H9 (cell line): ENCODE measurements at regions not wholly inside any gene's neighbourhood (a gene's known extent, or its start where the extent isn't known, plus 50 kb on each side); places are given as distances from the start of the nearest gene placed in this dataset.

Experiments
- DNase-seq: peaks from one replicate; pipeline ENCODE4 v3.0.0-alpha.2; 2017
- H2AFZ ChIP-seq: one replicate; pipeline ENCODE4 v1.6.1; 2013; ENCODE audit warnings: mild to moderate bottlenecking, low read length, control low read depth, moderate library complexity
- H2AK5ac ChIP-seq: 2 replicates; pipeline ENCODE4 v1.6.1; 2013; ENCODE audit warnings: low read length, control low read depth, mixed read lengths; ENCODE audit not compliant: insufficient read length
- H2BK120ac ChIP-seq: one replicate; pipeline ENCODE4 v1.6.1; 2013; ENCODE audit warnings: low read depth, mild to moderate bottlenecking, low read length, control low read depth, inconsistent platforms; ENCODE audit not compliant: poor library complexity, severe bottlenecking
- H2BK12ac ChIP-seq: 2 replicates; pipeline ENCODE4 v1.6.1; 2013; ENCODE audit warnings: low read length, control low read depth, mixed read lengths, low read depth; ENCODE audit not compliant: insufficient read length
- H2BK15ac ChIP-seq: 2 replicates; pipeline ENCODE4 v1.6.1; 2013; ENCODE audit warnings: low read depth, low read length, control low read depth
- H2BK20ac ChIP-seq: one replicate; pipeline ENCODE4 v1.6.1; 2013; ENCODE audit warnings: low read depth, mild to moderate bottlenecking, low read length, control low read depth, inconsistent platforms; ENCODE audit not compliant: poor library complexity, severe bottlenecking
- H2BK5ac ChIP-seq: 2 replicates; pipeline ENCODE4 v1.6.1; 2013; ENCODE audit warnings: low read length, control low read depth, mixed read lengths; ENCODE audit not compliant: insufficient read length
- H3K14ac ChIP-seq: 2 replicates; pipeline ENCODE4 v1.6.1; 2013; ENCODE audit warnings: low read length, control low read depth; ENCODE audit not compliant: insufficient read depth
- H3K18ac ChIP-seq: 2 replicates; pipeline ENCODE4 v1.6.1; 2013; ENCODE audit warnings: low read depth, mild to moderate bottlenecking, mixed read lengths, low read length, control low read depth; ENCODE audit not compliant: insufficient read length
- H3K23ac ChIP-seq: 2 replicates; pipeline ENCODE4 v1.6.1; 2013; ENCODE audit warnings: low read length, control low read depth, mixed read lengths, low read depth; ENCODE audit not compliant: insufficient read length
- H3K23me2 ChIP-seq: 2 replicates; pipeline ENCODE4 v1.6.1; 2013; ENCODE audit warnings: low read depth, mild to moderate bottlenecking, mixed read lengths, low read length, control low read depth; ENCODE audit not compliant: insufficient read length, poor library complexity, severe bottlenecking
- H3K27ac ChIP-seq: 2 replicates; pipeline ENCODE4 v1.5.1; 2013; ENCODE audit warnings: low read length, control low read depth, mixed read lengths, low read depth; ENCODE audit not compliant: insufficient read length
- H3K27me3 ChIP-seq: 2 replicates; pipeline ENCODE4 v1.6.1; 2013; ENCODE audit warnings: low read length, control low read depth, inconsistent platforms; ENCODE audit not compliant: insufficient read depth
- H3K4ac ChIP-seq: 2 replicates; pipeline ENCODE4 v1.6.1; 2013; ENCODE audit warnings: low read depth, mild to moderate bottlenecking, control low read depth, inconsistent platforms, low read length, moderate library complexity
- H3K4me1 ChIP-seq: 2 replicates; pipeline ENCODE4 v1.6.1; 2013; ENCODE audit warnings: low read length, control low read depth, inconsistent platforms; ENCODE audit not compliant: insufficient read depth
- H3K4me2 ChIP-seq: 2 replicates; pipeline ENCODE4 v1.6.1; 2013; ENCODE audit warnings: low read length, control low read depth, mixed read lengths; ENCODE audit not compliant: insufficient read length, insufficient read depth
- H3K56ac ChIP-seq: 2 replicates; pipeline ENCODE4 v1.6.1; 2013; ENCODE audit warnings: low read depth, mild to moderate bottlenecking, mixed read lengths, low read length, control low read depth; ENCODE audit not compliant: insufficient read length
- H3K79me1 ChIP-seq: 2 replicates; pipeline ENCODE4 v1.6.1; 2013; ENCODE audit warnings: low read depth, mild to moderate bottlenecking, moderate library complexity, low read length, control low read depth, inconsistent platforms; ENCODE audit not compliant: insufficient read depth, poor library complexity, severe bottlenecking
- H3K79me2 ChIP-seq: 2 replicates; pipeline ENCODE4 v1.6.1; 2013; ENCODE audit warnings: low read length, control low read depth, inconsistent platforms; ENCODE audit not compliant: insufficient read depth
- H3K9ac ChIP-seq: 2 replicates; pipeline ENCODE4 v1.6.1; 2013; ENCODE audit warnings: low read length, control low read depth, mixed read lengths; ENCODE audit not compliant: insufficient read length; ENCODE audit errors: extremely low read depth
- H3K9me3 ChIP-seq: one replicate; pipeline ENCODE4 v1.6.1; 2013; ENCODE audit warnings: low read depth, low read length, inconsistent platforms; ENCODE audit not compliant: control insufficient read depth
- H3T11ph ChIP-seq: one replicate; pipeline ENCODE4 v1.6.1; 2013; ENCODE audit warnings: mild to moderate bottlenecking, low read length, control low read depth, inconsistent platforms
- H4K20me1 ChIP-seq: one replicate; pipeline ENCODE4 v1.6.1; 2013; ENCODE audit not compliant: control insufficient read depth, insufficient read length, insufficient read depth
- H4K5ac ChIP-seq: 2 replicates; pipeline ENCODE4 v1.6.1; 2013; ENCODE audit warnings: low read depth, mild to moderate bottlenecking, mixed read lengths, low read length, control low read depth; ENCODE audit not compliant: insufficient read length
- H4K8ac ChIP-seq: replicated peaks from 2 replicates; pipeline ENCODE4 v1.6.1; 2013; ENCODE audit warnings: low read length, control low read depth, mixed read lengths, low read depth; ENCODE audit not compliant: insufficient read length
- H4K91ac ChIP-seq: 2 replicates; pipeline ENCODE4 v1.6.1; 2013; ENCODE audit warnings: low read depth, mild to moderate bottlenecking, moderate library complexity, mixed read lengths, low read length, control low read depth; ENCODE audit not compliant: insufficient read length
- H3K27ac Mint-ChIP-seq, 3 experiments: 2 replicates in 2 of 3; 3 replicates in 1 of 3; pipeline ENCODE4 v1.8.0; 2020 to 2021; ENCODE audit warnings: mixed read lengths in 3 of 3, mild to moderate bottlenecking in 1 of 3, moderate library complexity in 1 of 3
- H3K27me3 Mint-ChIP-seq: 2 replicates; pipeline ENCODE4 v1.8.0; 2021; ENCODE audit warnings: low read depth, mild to moderate bottlenecking, moderate library complexity, mixed read lengths
- H3K36me3 Mint-ChIP-seq, 3 experiments: 2 replicates in 2 of 3; 3 replicates in 1 of 3; pipeline ENCODE4 v1.8.0; 2020 to 2021; ENCODE audit warnings: low read depth in 3 of 3, mixed read lengths in 3 of 3; ENCODE audit not compliant: insufficient read depth in 1 of 3
- H3K4me1 Mint-ChIP-seq, 2 experiments: 2 replicates each; pipeline ENCODE4 v1.8.0; 2020; ENCODE audit warnings: mixed read lengths in 2 of 2
- H3K4me3 Mint-ChIP-seq, 2 experiments: 2 replicates in 1 of 2; 3 replicates in 1 of 2; pipeline ENCODE4 v1.8.0; 2020 to 2021; ENCODE audit warnings: mild to moderate bottlenecking in 2 of 2, mixed read lengths in 2 of 2, moderate library complexity in 1 of 2
- H3K9me3 Mint-ChIP-seq, 2 experiments: 2 replicates in 1 of 2; 3 replicates in 1 of 2; pipeline ENCODE4 v1.8.0; 2020; ENCODE audit warnings: mild to moderate bottlenecking in 2 of 2, mixed read lengths in 2 of 2, moderate library complexity in 1 of 2
- WGBS: extraction: QIAGEN DNeasy Blood & Tissue Kit; methylation state at CpG from one replicate; pipeline ENCODE4 v1.1.7; 2013; ENCODE audit warnings: missing lambda C conversion rate, low lambda C conversion rate, mixed read lengths; ENCODE audit not compliant: insufficient read length; ENCODE audit errors: extremely low coverage; 5-methylcytosine and 5-hydroxymethylcytosine counted together
- TF ChIP-seq, protein P1 (sequence below): fragments of 200-600 bp; sonication (generic); conservative IDR thresholded peaks from 3 replicates; pipeline ENCODE4 v1.8.0; 2021; ENCODE audit warnings: antibody characterized with exemption, mild to moderate bottlenecking

DNA sequence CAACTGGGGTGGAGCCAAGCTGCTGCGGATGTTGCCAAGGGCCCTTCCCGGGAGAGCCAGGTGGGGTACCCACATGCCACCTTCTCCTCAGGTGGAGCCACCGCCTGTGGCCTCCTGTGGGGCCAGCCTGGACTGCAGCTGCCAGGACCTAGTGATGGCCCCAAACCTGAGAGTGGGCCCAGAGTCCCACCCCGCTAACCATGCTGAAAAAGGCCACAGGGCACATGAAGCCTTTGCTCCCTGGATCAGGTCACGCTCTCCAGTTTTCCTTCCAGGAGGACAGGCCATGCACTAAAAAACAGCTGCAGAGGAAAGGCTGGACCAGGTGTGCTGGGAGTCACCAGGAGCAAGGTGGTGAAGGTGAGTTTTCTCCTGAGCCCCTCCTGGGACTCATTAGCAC lies 73.9 kb upstream of the SLC22A16 start:
- no peaks in the 10 kb centered on the region for H4K20me1 ChIP-seq
- no CpG with 5 or more reads among the region's 5 CpGs for WGBS
- no peak overlapping the region for H2BK120ac ChIP-seq
- TF ChIP-seq, protein P1, sequence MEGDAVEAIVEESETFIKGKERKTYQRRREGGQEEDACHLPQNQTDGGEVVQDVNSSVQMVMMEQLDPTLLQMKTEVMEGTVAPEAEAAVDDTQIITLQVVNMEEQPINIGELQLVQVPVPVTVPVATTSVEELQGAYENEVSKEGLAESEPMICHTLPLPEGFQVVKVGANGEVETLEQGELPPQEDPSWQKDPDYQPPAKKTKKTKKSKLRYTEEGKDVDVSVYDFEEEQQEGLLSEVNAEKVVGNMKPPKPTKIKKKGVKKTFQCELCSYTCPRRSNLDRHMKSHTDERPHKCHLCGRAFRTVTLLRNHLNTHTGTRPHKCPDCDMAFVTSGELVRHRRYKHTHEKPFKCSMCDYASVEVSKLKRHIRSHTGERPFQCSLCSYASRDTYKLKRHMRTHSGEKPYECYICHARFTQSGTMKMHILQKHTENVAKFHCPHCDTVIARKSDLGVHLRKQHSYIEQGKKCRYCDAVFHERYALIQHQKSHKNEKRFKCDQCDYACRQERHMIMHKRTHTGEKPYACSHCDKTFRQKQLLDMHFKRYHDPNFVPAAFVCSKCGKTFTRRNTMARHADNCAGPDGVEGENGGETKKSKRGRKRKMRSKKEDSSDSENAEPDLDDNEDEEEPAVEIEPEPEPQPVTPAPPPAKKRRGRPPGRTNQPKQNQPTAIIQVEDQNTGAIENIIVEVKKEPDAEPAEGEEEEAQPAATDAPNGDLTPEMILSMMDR, result no peak
- Mint-ChIP-seq H3K36me3 (peaks cover 0 to 15% (median 7%) of the 10 kb centered on the region in 3 experiments; a peak in 5 of 7 replicates), H3K27me3 (peaks cover 6% of the 10 kb centered on the region), H3K9me3 (peaks cover 25 to 30% of the 10 kb centered on the region in 2 experiments), H3K4me3 (no peak overlapping the region), H3K27ac (peak overlapping the region in 1 of 3 experiments; percentile 59; a peak in 1 of 7 replicates), H3K4me1 (peaks cover 18 to 20% of the 10 kb centered on the region in 2 experiments)
- H3K4me2 ChIP-seq, result no peak overlapping the region
- DNase-seq, result no peak
- no peak overlapping the region for H4K5ac ChIP-seq
- no peak overlapping the region for H2AK5ac ChIP-seq
- H2BK15ac ChIP-seq, result no peak overlapping the region
- H2BK20ac ChIP-seq, result no peak overlapping the region
- no peak overlapping the region for H3K14ac ChIP-seq
- no peak overlapping the region for H2AFZ ChIP-seq
- no peak overlapping the region for H4K8ac ChIP-seq
- no peaks in the 10 kb centered on the region for H3K27me3 ChIP-seq
- no peak overlapping the region for H3K23ac ChIP-seq
- no peak overlapping the region for H3K18ac ChIP-seq
- H3K9me3 ChIP-seq, result no peaks in the 10 kb centered on the region
- H3K56ac ChIP-seq, result no peak overlapping the region
- H3K27ac ChIP-seq, result no peak overlapping the region
- H3T11ph ChIP-seq, result no peak overlapping the region
- H3K4ac ChIP-seq, result no peak overlapping the region
- H3K23me2 ChIP-seq, result no peaks in the 10 kb centered on the region
- no peak overlapping the region for H3K9ac ChIP-seq
- no peaks in the 10 kb centered on the region for H3K79me1 ChIP-seq
- no peak overlapping the region for H2BK12ac ChIP-seq
- no peaks in the 10 kb centered on the region for H3K79me2 ChIP-seq
- no peak overlapping the region for H2BK5ac ChIP-seq
- H4K91ac ChIP-seq, result no peak overlapping the region
- H3K4me1 ChIP-seq, result no peaks in the 10 kb centered on the region
